ENCODE measurements at regions not wholly inside any gene's neighbourhood (a gene's known extent, or its start where the extent isn't known, plus 50 kb on each side); places are given as distances from the start of the nearest gene placed in this dataset.

- Histone ChIP-seq H3K4me3 (replicated peaks in 1 of 2; ENCODE audit: low read depth in 1 of 2, low read length in 2 of 2) (no peak overlapping the region), H3K27ac (ENCODE audit: low read depth, low read length) (no peak overlapping the region), H3K79me2 (ENCODE audit: insufficient read depth, low read length) (no peaks in the 10 kb centered on the region), H3K27me3 (ENCODE audit: insufficient read depth, low read length) (no peaks in the 10 kb centered on the region), H2AFZ (ENCODE audit: low read depth, low read length, poor library complexity, severe bottlenecking) (no peak overlapping the region), H3K9ac (ENCODE audit: low read length) (no peak overlapping the region), H3K4me1 (ENCODE audit: control insufficient read depth in 1 of 2, insufficient read depth in 2 of 2, low read length in 2 of 2) (no peaks in the 10 kb centered on the region), H4K20me1 (ENCODE audit: insufficient read depth) (no peaks in the 10 kb centered on the region), H3K36me3 (ENCODE audit: control insufficient read depth in 1 of 2, insufficient read depth in 2 of 2, low read length in 2 of 2) (no peaks in the 10 kb centered on the region), H3K9me2 (ENCODE audit: insufficient read depth) (no peaks in the 10 kb centered on the region), H3K4me2 (ENCODE audit: low read length) (no peak overlapping the region), H3K9me3 (ENCODE audit: control insufficient read depth in 1 of 2, insufficient read depth in 1 of 2, low read depth in 1 of 2, low read length in 2 of 2) (no peaks in the 10 kb centered on the region)
- ATAC-seq (no peak), DNase-seq (ENCODE audit: low read depth, low spot score) (no peak)
- intact Hi-C loops (cut with micrococcal nuclease): no loop called here
- POLR2A ChIA-PET: no interaction called here
- CTCF ChIA-PET: no interaction called here
- RAD21 ChIA-PET (ENCODE audit: low non-redundant PET in 1 of 2, low total read pairs in 2 of 2, uncharacterized antibody in 2 of 2, unreplicated experiment in 2 of 2): no interaction called here
- no peak for TF ChIP-seq REST (IDR thresholded peaks at IDR 0.05; ENCODE audit: low read depth)
- no TSS peak for BruUV-seq (replicated peaks)
These were observed 559.9 kb upstream of the GOLIM4 start for GRCh38 chr3:168655611-168656010.

- RAD21 ChIA-PET (ENCODE audit: low non-redundant PET in 1 of 2, low total read pairs in 2 of 2, uncharacterized antibody in 2 of 2, unreplicated experiment in 2 of 2): no interaction called here
- H3K36me3 ChIP-seq (ENCODE audit: control insufficient read depth in 1 of 2, insufficient read depth in 2 of 2, low read length in 2 of 2): no peaks in the 10 kb centered on the region
- H3K79me2 ChIP-seq (ENCODE audit: insufficient read depth, low read length): no peaks in the 10 kb centered on the region
- POLR2A ChIA-PET: no interaction called here
- no peaks in the 10 kb centered on the region for H3K4me1 ChIP-seq (ENCODE audit: control insufficient read depth in 1 of 2, insufficient read depth in 2 of 2, low read length in 2 of 2)
- BruUV-seq (replicated peaks): no TSS peak
- no peaks in the 10 kb centered on the region for H3K9me2 ChIP-seq (ENCODE audit: insufficient read depth)
- no peaks in the 10 kb centered on the region for H3K9me3 ChIP-seq (ENCODE audit: control insufficient read depth in 1 of 2, insufficient read depth in 1 of 2, low read depth in 1 of 2, low read length in 2 of 2)
- H3K27me3 ChIP-seq (ENCODE audit: insufficient read depth, low read length): no peaks in the 10 kb centered on the region
- intact Hi-C loops (cut with micrococcal nuclease): no loop called here
- no peak overlapping the region for H2AFZ ChIP-seq (ENCODE audit: low read depth, low read length, poor library complexity, severe bottlenecking)
- H3K9ac ChIP-seq (ENCODE audit: low read length): no peak overlapping the region
- H3K4me3 ChIP-seq (replicated peaks in 1 of 2; ENCODE audit: low read depth in 1 of 2, low read length in 2 of 2): no peak overlapping the region
- CTCF ChIA-PET: no interaction called here
- no peaks in the 10 kb centered on the region for H4K20me1 ChIP-seq (ENCODE audit: insufficient read depth)
- DNase-seq (ENCODE audit: low read depth, low spot score) (no peak), ATAC-seq (no peak)
- no peak overlapping the region for H3K4me2 ChIP-seq (ENCODE audit: low read length)
- no peak overlapping the region for H3K27ac ChIP-seq (ENCODE audit: low read depth, low read length)
- TF ChIP-seq FOSL1 (IDR thresholded peaks at IDR 0.05; ENCODE audit: low read depth) (no peak), YY1 (IDR thresholded peaks at IDR 0.05; ENCODE audit: extremely low read depth, insufficient replicate concordance, low read depth, low read length) (no peak), CEBPB (IDR thresholded peaks at IDR 0.05; ENCODE audit: low read depth) (no peak), SRF (IDR thresholded peaks at IDR 0.05; ENCODE audit: low read depth) (no peak), EGR1 (IDR thresholded peaks at IDR 0.05; ENCODE audit: low read depth) (no peak), SP1 (IDR thresholded peaks at IDR 0.05; ENCODE audit: low read depth) (no peak), EZH2phosphoT487 (IDR thresholded peaks at IDR 0.05; ENCODE audit: borderline replicate concordance) (no peak), ATF3 (IDR thresholded peaks at IDR 0.05) (no peak), POLR2A (IDR thresholded peaks at IDR 0.05; ENCODE audit: borderline replicate concordance, extremely low read depth, insufficient read depth, insufficient read length) (no peak), CBX3 (IDR thresholded peaks at IDR 0.05; ENCODE audit: low read depth) (no peak)
- TF ChIP-seq, protein P1, sequence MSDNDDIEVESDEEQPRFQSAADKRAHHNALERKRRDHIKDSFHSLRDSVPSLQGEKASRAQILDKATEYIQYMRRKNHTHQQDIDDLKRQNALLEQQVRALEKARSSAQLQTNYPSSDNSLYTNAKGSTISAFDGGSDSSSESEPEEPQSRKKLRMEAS (IDR thresholded peaks at IDR 0.05): no peak
- TF ChIP-seq, protein P2, sequence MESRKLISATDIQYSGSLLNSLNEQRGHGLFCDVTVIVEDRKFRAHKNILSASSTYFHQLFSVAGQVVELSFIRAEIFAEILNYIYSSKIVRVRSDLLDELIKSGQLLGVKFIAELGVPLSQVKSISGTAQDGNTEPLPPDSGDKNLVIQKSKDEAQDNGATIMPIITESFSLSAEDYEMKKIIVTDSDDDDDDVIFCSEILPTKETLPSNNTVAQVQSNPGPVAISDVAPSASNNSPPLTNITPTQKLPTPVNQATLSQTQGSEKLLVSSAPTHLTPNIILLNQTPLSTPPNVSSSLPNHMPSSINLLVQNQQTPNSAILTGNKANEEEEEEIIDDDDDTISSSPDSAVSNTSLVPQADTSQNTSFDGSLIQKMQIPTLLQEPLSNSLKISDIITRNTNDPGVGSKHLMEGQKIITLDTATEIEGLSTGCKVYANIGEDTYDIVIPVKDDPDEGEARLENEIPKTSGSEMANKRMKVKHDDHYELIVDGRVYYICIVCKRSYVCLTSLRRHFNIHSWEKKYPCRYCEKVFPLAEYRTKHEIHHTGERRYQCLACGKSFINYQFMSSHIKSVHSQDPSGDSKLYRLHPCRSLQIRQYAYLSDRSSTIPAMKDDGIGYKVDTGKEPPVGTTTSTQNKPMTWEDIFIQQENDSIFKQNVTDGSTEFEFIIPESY (IDR thresholded peaks at IDR 0.05; ENCODE audit: extremely low read depth, insufficient replicate concordance, low read length): no peak
- TF ChIP-seq, protein P3, sequence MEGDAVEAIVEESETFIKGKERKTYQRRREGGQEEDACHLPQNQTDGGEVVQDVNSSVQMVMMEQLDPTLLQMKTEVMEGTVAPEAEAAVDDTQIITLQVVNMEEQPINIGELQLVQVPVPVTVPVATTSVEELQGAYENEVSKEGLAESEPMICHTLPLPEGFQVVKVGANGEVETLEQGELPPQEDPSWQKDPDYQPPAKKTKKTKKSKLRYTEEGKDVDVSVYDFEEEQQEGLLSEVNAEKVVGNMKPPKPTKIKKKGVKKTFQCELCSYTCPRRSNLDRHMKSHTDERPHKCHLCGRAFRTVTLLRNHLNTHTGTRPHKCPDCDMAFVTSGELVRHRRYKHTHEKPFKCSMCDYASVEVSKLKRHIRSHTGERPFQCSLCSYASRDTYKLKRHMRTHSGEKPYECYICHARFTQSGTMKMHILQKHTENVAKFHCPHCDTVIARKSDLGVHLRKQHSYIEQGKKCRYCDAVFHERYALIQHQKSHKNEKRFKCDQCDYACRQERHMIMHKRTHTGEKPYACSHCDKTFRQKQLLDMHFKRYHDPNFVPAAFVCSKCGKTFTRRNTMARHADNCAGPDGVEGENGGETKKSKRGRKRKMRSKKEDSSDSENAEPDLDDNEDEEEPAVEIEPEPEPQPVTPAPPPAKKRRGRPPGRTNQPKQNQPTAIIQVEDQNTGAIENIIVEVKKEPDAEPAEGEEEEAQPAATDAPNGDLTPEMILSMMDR (IDR thresholded peaks at IDR 0.05 in 2 of 3, conservative IDR thresholded peaks at IDR 0.05 in 1 of 3; ENCODE audit: borderline replicate concordance in 1 of 3, insufficient read depth in 1 of 3, low read depth in 2 of 3, low read length in 2 of 3): no peak
These were observed 559.0 kb upstream of the GOLIM4 start for GRCh38 chr3:168654700-168655099.
